IMR-90 (cell line): ENCODE measurements at regions not wholly inside any gene's neighbourhood (a gene's known extent, or its start where the extent isn't known, plus 50 kb on each side); places are given as distances from the start of the nearest gene placed in this dataset.

Source experiments
- ATAC-seq: fragments of 200-7000 bp; cut with Tn5 transposase; 2 replicates; pipeline ENCODE4 v1.9.1; 2020; ENCODE audit warnings: low read depth, mild to moderate bottlenecking, moderate library complexity
- BruUV-seq: library from RNA; stranded (reverse); fragments of 400-500 nt; replicated peaks from 2 replicates; lab custom pipeline; 2021; lab: Mats Ljungman, UMichigan
- CTCF ChIA-PET: fragments of 300-600 bp; formaldehyde crosslinking; extraction: SDS; loops from one replicate; lab custom pipeline; 2021; ENCODE audit warnings: antibody characterized with exemption; lab: Yijun Ruan, JAX
- POLR2A ChIA-PET: fragments of 300-600 bp; sonication (Branson Sonifier 250); formaldehyde crosslinking; loops from one replicate; lab custom pipeline; 2022; ENCODE audit warnings: antibody characterized with exemption; ENCODE audit not compliant: unreplicated experiment; lab: Charles Lee
- DNase-seq: peaks from one replicate; pipeline ENCODE4 v3.0.0; 2013
- H2AFZ ChIP-seq: replicated peaks from 2 replicates; pipeline ENCODE3; 2013; ENCODE audit warnings: low read length, mild to moderate bottlenecking; ENCODE audit not compliant: poor library complexity
- H2AK5ac ChIP-seq: 2 replicates; pipeline ENCODE4 v1.6.1; 2013; ENCODE audit warnings: low read depth, low read length, inconsistent platforms
- H2AK9ac ChIP-seq: replicated peaks from 2 replicates; pipeline ENCODE3; 2013; ENCODE audit warnings: mild to moderate bottlenecking, low read depth, low read length, moderate library complexity; ENCODE audit not compliant: poor library complexity
- H2BK120ac ChIP-seq: 2 replicates; pipeline ENCODE4 v1.6.1; 2013; ENCODE audit warnings: low read depth, low read length, inconsistent platforms
- H2BK15ac ChIP-seq: 3 replicates; pipeline ENCODE4 v1.6.1; 2013; ENCODE audit warnings: low read depth, low read length, inconsistent platforms
- H2BK20ac ChIP-seq: 2 replicates; pipeline ENCODE4 v1.6.1; 2013; ENCODE audit warnings: low read depth, mild to moderate bottlenecking, inconsistent platforms, low read length, moderate library complexity
- H2BK5ac ChIP-seq: 2 replicates; pipeline ENCODE4 v1.6.1; 2013; ENCODE audit warnings: mild to moderate bottlenecking, low read depth, low read length, inconsistent platforms; ENCODE audit not compliant: poor library complexity, severe bottlenecking
- H3K14ac ChIP-seq: replicated peaks from 2 replicates; pipeline ENCODE4 v1.6.1; 2013; ENCODE audit warnings: low read depth, low read length, inconsistent platforms
- H3K18ac ChIP-seq: 2 replicates; pipeline ENCODE4 v1.6.1; 2013; ENCODE audit warnings: low read depth, low read length, control low read depth
- H3K23ac ChIP-seq: 2 replicates; pipeline ENCODE4 v1.6.1; 2013; ENCODE audit warnings: low read depth, low read length, inconsistent platforms
- H3K27ac ChIP-seq: 2 replicates; pipeline ENCODE4 v1.5.1; 2013; ENCODE audit warnings: mild to moderate bottlenecking, control low read depth, low read length; ENCODE audit not compliant: insufficient read depth
- H3K27me3 ChIP-seq: 2 replicates; pipeline ENCODE4 v1.6.1; 2013; ENCODE audit warnings: low read length; ENCODE audit not compliant: control insufficient read depth, insufficient read depth
- H3K36me3 ChIP-seq: 2 replicates; pipeline ENCODE4 v1.6.1; 2013; ENCODE audit warnings: low read length, mixed read lengths; ENCODE audit not compliant: control insufficient read depth, insufficient read depth
- H3K4ac ChIP-seq: 2 replicates; pipeline ENCODE4 v1.6.1; 2013; ENCODE audit warnings: low read depth, low read length, inconsistent platforms
- H3K4me1 ChIP-seq: 2 replicates; pipeline ENCODE4 v1.6.1; 2013; ENCODE audit warnings: low read length, mixed read lengths; ENCODE audit not compliant: control insufficient read depth, insufficient read depth
- H3K4me2 ChIP-seq: 2 replicates; pipeline ENCODE4 v1.6.1; 2013; ENCODE audit warnings: low read depth, mild to moderate bottlenecking, control low read depth, low read length, moderate library complexity
- H3K4me3 ChIP-seq: 2 replicates; pipeline ENCODE4 v1.5.1; 2013; ENCODE audit warnings: low read depth, mild to moderate bottlenecking, control low read depth, low read length, moderate library complexity; ENCODE audit not compliant: insufficient read depth
- H3K56ac ChIP-seq: 2 replicates; pipeline ENCODE4 v1.6.1; 2013; ENCODE audit warnings: low read length, inconsistent platforms; ENCODE audit not compliant: insufficient read depth; ENCODE audit errors: extremely low read depth
- H3K79me1 ChIP-seq, 2 experiments: 2 replicates each; pipeline ENCODE4 v1.6.1; 2013; ENCODE audit warnings: low read length in 2 of 2, inconsistent platforms in 1 of 2, low read depth in 1 of 2
- H3K9ac ChIP-seq: 2 replicates; pipeline ENCODE4 v1.6.1; 2013; ENCODE audit warnings: low read depth, low read length, control low read depth
- H3K9me1 ChIP-seq: 2 replicates; pipeline ENCODE4 v1.6.1; 2013; ENCODE audit warnings: low read length, inconsistent platforms; ENCODE audit not compliant: insufficient read depth
- H3K9me3 ChIP-seq: 2 replicates; pipeline ENCODE4 v1.6.1; 2013; ENCODE audit warnings: low read length; ENCODE audit not compliant: control insufficient read depth, insufficient read depth
- H4K20me1 ChIP-seq: 2 replicates; pipeline ENCODE4 v1.6.1; 2013; ENCODE audit warnings: low read length, inconsistent platforms; ENCODE audit not compliant: insufficient read depth
- H4K5ac ChIP-seq: 2 replicates; pipeline ENCODE4 v1.6.1; 2013; ENCODE audit warnings: mild to moderate bottlenecking, low read depth, low read length, control low read depth
- H4K8ac ChIP-seq, 2 experiments: 2 replicates each; pipeline ENCODE4 v1.6.1; 2013; ENCODE audit warnings: low read depth in 2 of 2, low read length in 2 of 2, control low read depth in 1 of 2, inconsistent platforms in 1 of 2
- H4K91ac ChIP-seq: 2 replicates; pipeline ENCODE4 v1.6.1; 2013; ENCODE audit warnings: low read depth, low read length, inconsistent platforms; ENCODE audit not compliant: insufficient read depth
- RCOR1 ChIP-seq: IDR thresholded peaks from 2 replicates; pipeline ENCODE4 v1.6.1; 2012; ENCODE audit warnings: mild to moderate bottlenecking, low read length, improper control_type of control experiment; ENCODE audit not compliant: insufficient replicate concordance
- WGBS, 2 experiments: methylation state at CpG; one replicate each; pipeline versions ENCODE4 v1.1.5 to v1.1.7; 2013; ENCODE audit warnings: missing lambda C conversion rate in 2 of 2; ENCODE audit not compliant: insufficient read length in 1 of 2; ENCODE audit errors: extremely low coverage in 2 of 2; 5-methylcytosine and 5-hydroxymethylcytosine counted together
- dilution Hi-C: fragments of 300-500 bp; cut with HindIII; formaldehyde crosslinking; loops from one replicate; pipeline ENCODE4 v1.14.3; 2018; ENCODE audit warnings: low sequenced_read_pairs; ENCODE audit not compliant: unreplicated experiment
- in situ Hi-C: fragments of 300-500 bp; cut with MboI; formaldehyde crosslinking; loops from 3 replicates; pipeline ENCODE4 v1.14.3; 2019; ENCODE audit warnings: low sequenced_read_pairs, inconsistent platforms, mixed read lengths
- intact Hi-C: fragments of 100-400 bp; cut with micrococcal nuclease; formaldehyde crosslinking; loops from 2 replicates; pipeline ENCODE4 v1.10.0; 2022

DNA sequence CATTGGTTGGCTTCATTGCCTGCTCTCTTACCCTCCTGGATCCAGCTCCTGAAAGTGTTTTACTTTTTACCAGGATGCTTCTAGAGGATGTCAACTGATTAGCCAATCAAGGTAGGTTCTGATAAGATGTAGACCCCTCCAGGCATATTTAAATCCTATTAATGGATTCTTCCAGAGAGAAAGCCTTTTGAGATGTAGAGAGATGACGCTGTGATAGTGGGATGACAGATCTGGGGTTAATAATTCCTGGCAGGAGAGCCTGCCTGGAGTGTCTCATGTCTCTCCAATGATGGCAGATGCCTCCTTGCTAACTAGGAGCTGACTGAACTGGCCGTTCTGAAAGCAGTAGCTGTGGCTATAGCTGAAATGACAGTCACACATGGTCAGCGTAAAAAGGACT, 116.9 kb upstream of the DTNBP1 start:
- no TSS peak for BruUV-seq
- Histone ChIP-seq H3K4ac (no peak overlapping the region), H2AK9ac (no peak overlapping the region), H3K9ac (no peak overlapping the region), H2BK120ac (no peak overlapping the region), H3K18ac (no peak overlapping the region), H2AFZ (no peak overlapping the region), H4K91ac (no peak overlapping the region), H4K8ac (no peak overlapping the region), H3K36me3 (no peaks in the 10 kb centered on the region), H3K79me1 (no peaks in the 10 kb centered on the region), H3K23ac (no peak overlapping the region), H4K5ac (no peak overlapping the region), H2AK5ac (no peak overlapping the region), H3K27ac (no peak overlapping the region), H2BK15ac (no peak overlapping the region), H3K9me3 (no peaks in the 10 kb centered on the region), H3K4me2 (no peak overlapping the region), H2BK5ac (no peak overlapping the region), H2BK20ac (no peak overlapping the region), H3K4me1 (no peaks in the 10 kb centered on the region), H3K9me1 (no peaks in the 10 kb centered on the region), H3K56ac (no peak overlapping the region), H4K20me1 (no peaks in the 10 kb centered on the region), H3K14ac (no peak overlapping the region), H3K4me3 (no peak overlapping the region), H3K27me3 (peaks cover 12% of the 10 kb centered on the region)
- intact Hi-C loops (no loop called here), dilution Hi-C loops (no loop called here), in situ Hi-C loops (no loop called here)
- TF ChIP-seq RCOR1: no peak
- POLR2A ChIA-PET: no interaction called here
- ATAC-seq: no peak
- DNase-seq: no peak
- CTCF ChIA-PET: no interaction called here
- 18% methylated on average over 2 of the region's 3 CpGs; no CpG with 5 or more reads in 1 of the 2 experiments for WGBS, 2 experiments
